HuH-7.5 (cell line): ENCODE measurements at regions not wholly inside any gene's neighbourhood (a gene's known extent, or its start where the extent isn't known, plus 50 kb on each side); places are given as distances from the start of the nearest gene placed in this dataset.
"Not testable (repeated sequence)": the region's sequence is repeated elsewhere in the genome, so short reads cannot be mapped to it uniquely, and the experiment has no call there.

Source experiments
- DNase-seq: peaks from one replicate; pipeline ENCODE4 v3.0.0; 2011; ENCODE audit warnings: low spot score

DNA sequence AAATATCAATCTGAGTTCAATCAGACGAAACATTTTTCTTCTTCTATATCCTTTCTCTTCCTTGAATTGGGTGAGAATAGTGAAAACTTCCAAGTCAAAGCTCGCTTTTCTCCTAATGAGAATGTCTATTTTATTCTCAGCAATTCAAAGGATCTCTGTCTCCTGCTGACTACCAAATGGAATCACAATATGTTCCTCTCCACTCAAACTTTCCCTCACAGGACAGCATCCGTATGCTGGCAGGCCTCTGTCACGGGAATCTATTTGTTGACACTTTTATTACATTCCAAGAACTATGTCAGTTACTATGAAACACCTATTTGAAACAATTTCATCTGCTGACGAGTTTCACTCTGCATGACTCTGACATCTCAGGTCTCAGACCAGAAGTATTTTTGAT, 1196.6 kb downstream of the CDH11 start:
- no peak for DNase-seq

DNA sequence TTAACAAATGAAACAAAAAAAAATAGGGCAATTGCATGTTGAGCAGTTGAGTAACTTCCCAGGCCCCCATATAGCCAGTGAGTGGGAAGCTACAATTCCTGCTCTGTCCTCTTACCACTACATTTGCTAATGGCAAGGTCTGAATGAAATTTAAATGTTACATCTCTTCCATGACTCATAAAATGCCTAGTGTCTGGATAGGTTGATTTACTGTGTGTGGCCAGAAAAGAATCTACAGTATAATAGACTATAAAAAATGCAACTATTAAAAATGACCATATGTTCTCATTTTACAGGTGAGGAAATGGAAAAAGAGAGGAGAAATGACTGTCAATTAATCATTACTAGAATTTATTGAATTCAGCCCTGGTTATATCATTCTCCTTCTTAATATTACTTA, 1199.3 kb downstream of the CDH11 start:
- no peak for DNase-seq

DNA sequence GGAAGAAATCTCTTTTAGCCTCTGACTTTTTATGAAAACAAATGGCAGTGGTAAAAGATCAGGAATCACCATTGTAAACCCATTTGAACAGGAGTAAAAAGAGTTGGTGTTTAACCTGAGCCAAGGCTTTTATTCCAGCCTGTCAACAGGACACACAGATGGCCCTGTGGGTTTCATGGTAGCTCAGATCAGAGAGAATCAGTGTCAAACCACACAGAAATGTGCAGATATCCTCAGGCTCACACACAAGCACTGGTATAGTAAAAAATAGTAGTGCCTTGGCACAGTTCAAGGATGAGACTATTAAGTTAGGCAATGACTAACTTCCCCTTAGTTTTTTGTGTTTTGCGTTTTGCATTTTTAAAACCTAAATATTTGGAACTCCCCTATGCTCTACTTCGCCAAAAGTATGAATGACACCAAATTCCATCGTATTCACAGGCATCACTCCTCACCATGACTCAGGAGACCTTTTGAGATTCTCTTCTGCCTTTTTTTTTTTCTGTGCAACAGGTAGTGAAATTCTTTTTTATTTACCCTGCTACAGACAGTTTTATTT, 1200.0 kb downstream of the CDH11 start:
- DNase-seq, result no peak

DNA sequence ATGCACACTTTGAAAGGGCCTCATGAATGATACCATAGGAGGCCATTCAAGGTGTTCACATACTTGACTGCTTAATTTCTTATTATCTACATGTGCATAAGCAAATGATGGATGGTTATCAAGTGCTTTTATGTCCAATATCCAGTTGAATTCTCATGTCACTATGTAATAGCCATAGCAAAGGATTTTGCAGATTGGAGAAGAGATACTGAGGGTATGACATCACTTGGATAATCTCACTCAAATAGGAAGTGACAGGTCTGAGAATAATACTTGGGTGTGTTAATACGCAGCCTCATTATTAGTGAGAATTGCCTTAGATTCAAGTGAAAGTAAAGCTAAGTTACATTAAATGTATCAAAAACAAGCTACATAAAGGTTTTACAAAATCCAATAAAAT, 1208.6 kb downstream of the CDH11 start:
- no peak for DNase-seq

DNA sequence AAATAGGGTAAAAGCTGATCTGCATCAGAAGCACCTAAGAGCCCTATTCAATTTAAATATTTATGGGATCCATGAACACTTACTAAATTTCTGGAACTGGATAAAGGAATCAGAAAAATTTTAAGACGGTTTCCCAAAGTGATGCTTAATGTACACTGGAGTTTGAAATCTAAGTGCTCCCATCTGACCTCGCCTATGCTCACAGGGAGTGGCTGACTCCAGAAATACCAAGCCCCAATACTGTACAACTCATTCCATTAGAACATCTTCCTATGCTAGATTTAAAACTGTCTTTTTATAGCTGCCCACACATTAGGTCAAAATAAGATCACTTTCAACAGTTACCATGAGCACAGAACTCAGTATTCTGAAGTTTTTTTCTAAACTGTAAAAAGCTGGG, 1214.6 kb downstream of the CDH11 start:
- DNase-seq, result no peak

DNA sequence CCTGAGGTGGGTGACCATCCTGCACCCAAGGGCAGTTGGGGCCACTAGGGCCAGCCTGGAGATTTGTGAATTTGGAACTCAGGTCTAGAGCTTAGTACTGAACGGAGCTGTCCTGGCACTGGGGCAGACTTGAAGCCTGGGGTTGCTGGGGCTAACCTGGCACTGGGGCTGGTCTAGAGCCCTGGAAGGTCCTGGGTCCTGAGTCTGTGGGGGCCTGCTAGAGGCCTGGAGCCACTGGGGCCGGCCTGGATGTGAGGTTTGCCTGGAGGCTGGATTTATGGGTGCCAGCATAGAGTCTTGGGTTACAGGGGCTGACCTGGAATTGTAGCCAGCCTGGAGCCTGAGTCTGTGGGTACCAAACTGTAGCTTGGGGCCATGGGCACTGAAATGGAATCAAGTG, 1216.9 kb downstream of the CDH11 start:
- no peak for DNase-seq

DNA sequence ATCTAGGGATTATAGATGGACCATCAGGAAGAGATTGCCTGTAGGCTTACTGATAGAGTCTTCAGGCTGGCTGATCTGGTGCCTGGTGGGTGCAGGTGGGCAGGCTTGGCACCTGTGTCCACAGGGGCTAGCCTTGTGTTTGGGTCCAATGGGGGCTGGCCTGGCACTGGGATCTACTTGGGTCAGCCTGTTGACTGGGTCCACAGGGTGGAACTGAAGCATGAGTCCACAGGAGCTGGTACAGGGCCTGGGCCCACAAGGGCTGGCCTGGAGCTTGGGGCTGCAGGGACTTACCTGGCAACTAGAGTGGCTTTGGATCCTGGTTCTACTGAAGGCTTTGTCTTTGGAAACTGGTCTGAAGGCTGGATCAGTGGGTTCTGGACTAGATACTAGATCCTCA, 1217.7 kb downstream of the CDH11 start:
- DNase-seq, result no peak

DNA sequence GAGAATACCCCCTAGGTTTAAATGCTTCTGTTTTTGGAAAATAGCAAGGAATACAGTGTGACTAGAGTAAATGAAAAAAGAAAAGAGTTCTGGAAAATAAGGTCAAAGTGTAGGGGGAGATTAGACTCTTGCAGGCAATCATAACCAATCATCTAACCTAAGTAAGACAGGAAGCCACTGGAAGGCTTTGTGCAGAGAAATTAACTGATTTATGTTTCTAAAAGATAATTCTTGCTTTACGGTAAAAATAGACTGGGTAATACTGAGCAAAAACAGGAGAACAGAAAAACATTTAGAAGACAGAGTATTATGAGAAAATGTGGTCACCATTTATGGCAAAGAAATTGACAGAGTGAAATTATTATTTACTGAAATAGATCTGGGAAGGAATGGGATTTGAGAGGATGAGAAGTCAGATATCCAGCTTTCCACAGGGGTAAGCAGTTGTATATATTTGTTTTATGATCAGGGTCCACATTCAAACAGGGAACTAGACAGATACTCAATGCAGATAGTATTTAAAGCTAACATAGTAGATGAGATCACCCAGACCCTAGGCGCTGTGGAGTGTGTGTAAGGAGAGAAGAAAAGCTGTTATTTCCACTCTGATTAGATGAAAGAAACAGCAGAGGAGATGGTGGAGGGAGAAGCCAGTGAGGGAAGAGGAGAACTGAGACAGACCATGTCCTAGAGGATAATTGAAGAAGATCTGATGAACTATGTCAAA, 1225.3 kb downstream of the CDH11 start:
- no peak for DNase-seq

DNA sequence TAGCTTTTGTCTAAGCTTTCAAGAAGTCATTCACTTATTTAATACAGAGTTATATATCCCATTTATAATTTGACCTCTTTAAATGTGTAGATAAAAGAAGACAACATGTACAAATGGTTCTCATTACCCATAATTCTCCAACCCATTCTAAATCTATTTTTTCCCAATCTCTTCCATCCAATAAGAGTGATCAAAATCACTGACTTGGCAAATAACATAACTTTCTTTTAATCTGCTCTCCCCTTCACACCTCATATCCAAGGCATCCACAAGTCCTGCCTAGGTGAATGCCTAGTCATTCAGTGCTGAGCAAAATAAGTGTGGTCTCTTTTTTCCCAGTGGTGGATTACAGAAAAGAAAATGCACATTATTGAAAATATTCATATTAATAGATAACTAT, 1231.1 kb downstream of the CDH11 start:
- no peak for DNase-seq

DNA sequence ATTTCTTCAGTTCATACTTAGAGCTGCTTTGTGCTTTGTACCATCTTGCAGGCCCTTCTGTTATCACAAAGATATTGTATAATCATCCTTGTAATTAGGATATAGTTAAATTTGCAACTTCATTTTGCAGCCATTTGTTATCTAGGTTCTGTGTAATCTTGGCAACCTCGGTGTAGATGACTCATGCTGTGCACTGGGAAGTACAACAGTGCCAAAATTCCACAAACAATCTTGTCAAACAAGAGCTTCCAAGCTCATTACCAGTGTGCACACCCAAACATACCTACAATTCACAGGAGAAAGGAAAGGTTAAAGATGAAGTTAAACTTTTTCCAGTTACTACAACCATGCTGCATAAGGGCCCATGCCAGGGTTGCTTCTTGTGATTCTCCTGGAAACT, 1231.8 kb downstream of the CDH11 start:
- DNase-seq, result no peak

DNA sequence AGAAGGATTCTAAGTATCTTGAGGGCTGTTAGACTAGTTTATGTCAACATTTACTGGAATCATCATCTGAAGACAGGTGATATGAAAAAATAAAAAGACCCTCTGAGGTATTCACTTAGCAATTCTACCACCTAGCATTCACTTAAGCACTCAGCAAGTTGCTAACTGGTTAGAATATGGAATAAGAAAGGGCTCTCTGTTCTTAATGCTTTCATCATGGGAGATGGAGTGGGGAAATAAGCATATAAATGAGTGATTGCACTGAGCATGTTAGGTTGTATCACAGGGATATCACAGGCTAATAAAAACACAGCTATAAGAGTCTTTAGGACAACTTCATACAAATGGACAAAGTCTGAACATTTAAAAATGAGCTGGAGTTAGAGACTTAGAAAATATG, 1238.8 kb downstream of the CDH11 start:
- DNase-seq, result no peak

DNA sequence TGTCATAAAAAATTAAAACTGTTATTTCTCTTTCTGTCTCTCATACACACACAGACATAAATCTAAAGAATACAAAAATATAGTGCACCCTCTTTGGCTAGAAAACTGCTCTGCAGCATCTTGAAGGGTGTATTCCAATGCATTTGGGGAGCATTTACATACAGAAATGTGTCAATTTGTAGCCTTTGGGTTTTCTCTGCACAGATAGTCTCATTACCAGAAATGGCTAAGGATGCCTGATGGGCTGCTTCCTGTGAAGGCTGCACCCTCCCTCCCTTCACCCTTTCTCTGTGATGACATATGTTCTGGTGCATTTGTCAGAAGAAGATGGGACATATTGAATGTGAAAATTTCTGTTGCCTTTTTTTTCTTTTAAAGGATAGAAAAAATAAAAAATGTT, 1239.3 kb downstream of the CDH11 start:
- DNase-seq, result no peak

DNA sequence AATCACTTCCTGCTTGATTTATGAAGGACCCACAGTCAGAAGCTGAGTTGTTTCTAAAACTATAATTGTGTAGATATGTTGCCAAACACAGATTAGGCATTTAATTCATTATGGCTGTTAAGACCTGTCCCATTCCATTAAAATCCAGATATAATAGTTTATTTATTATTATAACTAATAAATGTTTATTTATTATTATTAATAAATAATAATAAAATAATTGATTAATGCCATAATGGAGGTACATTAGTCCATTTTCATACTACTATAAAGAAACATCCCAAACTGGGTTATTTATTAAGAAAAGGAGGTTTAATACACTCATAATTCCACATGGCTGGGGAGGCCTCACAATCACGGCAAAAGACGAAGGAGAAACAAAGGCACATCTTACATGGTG, 1240.9 kb downstream of the CDH11 start:
- DNase-seq, result no peak

DNA sequence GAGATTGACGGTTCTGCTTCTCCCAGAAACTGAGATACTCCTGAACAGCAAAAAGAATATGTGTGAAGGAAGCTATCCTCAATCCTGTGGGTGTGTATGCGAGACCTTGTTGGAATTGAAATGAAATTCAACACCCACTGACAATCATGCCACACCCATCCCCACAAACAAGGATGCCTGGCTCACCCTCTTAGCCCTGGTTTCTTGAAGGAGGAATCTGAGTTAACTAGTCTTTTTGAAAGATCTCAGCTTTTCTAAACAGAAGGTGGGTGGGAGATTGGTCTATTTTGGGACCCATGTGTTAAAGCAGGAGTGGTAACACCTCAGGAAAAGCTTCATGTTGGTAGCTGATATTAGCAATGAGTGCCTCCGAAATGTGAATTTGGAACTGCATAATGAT, 1244.5 kb downstream of the CDH11 start:
- DNase-seq, result no peak

DNA sequence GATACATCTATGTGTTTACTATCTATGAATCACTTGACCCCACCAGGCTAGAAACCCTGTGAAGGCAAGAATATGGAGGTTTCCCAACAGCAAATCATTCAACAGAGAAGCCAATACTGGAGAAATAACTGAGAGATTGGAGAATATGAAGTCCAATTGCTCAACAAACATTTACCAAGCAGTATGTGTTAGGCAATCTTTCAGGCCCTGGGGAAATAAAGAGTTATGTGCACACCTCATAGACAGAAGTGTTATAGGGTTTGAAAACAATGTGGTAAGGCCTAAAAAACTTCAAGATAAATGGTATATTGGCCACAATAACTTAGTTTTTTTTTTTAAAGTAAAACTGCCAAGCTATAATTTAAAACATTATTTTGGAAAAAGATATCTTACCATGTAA, 1245.8 kb downstream of the CDH11 start:
- no peak for DNase-seq

DNA sequence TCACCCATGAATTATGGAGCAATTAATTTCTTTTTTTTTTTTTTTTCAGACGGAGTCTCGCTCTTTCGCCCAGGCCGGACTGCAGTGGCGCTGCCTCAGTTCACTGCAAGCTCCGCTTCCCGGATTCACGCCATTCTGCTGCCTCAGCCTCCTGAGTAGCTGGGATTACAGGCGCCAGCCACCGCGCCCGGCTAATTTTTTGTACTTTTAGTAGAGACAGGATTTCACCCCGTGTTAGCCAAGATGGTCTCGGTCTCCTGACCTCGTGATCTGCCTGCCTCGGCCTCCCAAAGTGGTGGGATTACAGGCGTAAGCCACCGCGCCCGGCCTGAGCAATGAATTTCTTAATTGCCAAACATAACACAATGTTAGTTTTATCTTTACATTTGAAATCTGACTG, 1261.2 kb downstream of the CDH11 start:
- not testable (repeated sequence) for DNase-seq

DNA sequence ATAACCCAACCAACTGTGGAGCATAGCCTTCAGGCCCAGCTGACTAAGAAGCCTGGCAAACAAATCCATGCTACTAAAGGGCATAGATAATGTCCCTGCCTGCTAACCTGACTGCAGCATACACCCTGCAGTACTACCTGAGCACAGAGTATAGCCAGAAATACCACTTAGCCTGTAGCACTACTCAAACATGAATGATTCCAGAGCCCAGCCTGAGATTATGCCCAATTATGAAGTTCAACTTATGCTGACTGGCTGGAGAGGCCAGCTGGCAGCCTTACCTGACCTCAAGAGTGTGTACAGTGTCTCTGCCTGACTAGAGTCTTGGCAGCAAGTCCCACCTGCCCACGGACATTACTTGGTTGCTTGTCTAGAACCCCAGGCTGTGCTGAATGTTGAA, 1265.3 kb downstream of the CDH11 start:
- no peak for DNase-seq

DNA sequence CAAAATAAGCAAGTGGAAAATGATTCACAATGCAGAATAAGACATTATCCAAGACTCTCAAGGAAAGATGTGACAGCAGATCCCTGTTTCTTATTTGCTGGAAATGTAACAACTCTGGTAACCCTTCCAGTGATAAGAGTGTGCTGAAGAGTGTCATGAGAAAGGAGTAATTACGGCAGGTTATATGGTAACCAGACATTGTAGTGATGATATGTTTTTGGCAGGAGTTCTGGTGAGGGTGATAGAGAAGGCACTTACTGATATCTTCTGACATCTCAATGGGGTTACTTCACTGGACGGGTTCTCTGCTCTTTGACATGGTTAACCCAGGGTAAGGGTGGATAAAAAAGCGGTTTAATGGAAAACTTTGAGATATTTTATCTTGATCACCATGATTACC, 1270.9 kb downstream of the CDH11 start:
- no peak for DNase-seq

DNA sequence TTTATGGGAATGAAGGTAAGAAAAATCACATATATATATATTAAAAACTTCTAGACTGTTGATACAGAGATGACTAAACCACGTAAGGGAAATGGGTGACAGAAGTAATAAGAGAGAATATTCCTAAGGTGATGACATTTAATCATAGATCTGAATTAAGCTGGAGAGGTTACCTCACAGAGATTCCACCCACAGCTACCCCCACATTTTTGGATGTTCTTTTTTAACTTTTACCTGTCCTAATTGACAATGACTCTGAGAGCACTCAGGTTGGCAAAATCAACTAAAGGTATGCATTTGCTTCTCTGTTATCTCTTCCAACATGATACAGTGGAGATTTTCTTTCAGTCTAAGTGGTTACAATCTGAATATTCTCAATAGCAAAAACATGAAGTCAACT, 1280.6 kb downstream of the CDH11 start:
- DNase-seq, result no peak

DNA sequence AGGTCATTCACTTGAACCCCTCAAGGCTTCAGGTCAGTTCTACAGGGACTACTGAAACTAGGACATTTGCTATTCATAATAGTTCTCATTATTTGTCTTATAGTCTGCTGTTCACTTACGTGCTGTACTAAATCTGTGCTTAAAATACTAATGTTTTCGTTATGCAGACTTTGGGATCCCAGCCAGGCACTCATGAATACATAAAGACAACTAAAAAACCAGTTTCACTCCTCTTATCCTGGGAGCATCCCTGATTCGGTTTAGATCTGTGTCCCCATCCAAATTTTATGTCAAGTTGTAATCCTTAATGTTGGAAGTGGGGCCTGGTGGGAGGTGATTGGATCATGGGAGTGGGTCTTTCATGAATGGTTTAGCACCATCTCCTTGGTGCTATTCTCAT, 1291.8 kb downstream of the CDH11 start:
- DNase-seq, result no peak

DNA sequence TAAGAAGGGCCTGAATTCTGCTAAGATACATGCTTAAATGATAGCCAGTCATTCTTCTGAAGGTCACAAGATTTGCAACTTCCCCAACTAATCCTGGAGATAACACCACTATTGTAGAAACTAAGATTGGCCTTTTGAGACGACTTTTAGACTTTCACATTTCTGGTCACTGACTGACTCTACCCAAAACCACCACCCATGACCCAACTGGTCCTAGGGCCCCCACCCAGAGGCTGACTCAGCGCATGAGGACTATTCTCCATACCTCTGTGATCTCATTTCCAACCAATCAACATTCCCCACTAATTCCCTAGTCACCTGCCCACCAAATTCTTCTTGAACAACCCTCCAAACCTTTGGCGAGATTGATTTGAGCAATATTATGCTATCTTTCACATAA, 1299.0 kb downstream of the CDH11 start:
- DNase-seq, result no peak

DNA sequence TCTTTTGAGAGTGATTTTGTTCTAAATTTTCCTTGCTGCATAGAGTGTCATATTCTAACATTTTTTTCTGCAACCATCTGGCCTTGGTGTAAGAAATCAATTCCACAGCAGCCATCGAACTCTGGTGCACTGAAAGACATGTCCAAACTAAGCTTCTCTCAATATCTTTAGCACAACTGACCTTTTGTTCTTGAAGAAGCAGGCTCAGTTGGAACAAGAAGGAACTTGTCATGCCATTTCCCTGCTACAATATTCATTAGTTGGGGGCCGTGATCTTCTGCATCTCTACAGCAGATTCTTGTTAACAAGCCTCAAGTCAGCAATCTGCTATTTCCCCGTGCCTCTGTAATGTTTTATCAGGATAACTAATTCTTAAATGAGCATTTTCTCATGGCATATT, 1305.6 kb downstream of the CDH11 start:
- no peak for DNase-seq

DNA sequence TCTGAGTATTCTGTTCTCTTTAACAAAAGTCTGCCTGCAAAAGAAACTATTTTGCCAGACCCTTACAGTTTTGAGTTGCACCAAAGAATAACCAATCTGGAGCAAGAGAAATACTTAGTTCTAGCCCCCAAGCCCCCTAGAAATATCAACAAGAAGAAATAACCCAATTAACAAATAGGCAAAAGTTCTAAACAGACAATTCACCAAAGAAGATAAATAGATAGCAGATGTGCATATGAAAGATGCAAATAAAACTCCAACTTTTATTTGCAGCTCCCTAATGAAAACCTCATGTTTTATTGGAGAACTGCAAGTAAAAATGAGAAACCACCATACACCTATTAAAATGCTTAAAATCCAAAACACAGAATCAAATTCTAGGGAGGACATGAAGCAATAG, 1308.0 kb downstream of the CDH11 start:
- no peak for DNase-seq

DNA sequence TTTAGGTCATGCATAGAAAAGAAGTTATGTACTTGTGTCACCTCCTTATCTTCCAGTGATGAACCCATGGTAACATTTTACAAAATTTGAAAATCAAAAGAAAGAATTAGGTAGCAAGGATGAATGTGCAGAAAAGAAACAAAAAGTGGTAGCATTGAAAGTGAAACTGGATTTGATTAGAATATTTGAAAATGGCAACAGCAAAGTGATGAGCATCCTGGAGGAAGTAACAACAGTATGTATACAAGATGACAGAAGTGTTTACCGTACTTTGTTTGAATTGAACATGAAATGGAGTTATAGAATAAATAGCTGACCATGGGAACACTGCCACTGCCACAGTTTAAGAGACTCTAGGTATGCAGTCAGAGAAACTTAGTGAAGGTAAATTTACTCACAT, 1313.1 kb downstream of the CDH11 start:
- DNase-seq, result no peak
